Neural crest cell (in vitro differentiated cells): ENCODE measurements at regions not wholly inside any gene's neighbourhood (a gene's known extent, or its start where the extent isn't known, plus 50 kb on each side); places are given as distances from the start of the nearest gene placed in this dataset.

ENCODE experiments used
- DNase-seq: peaks from one replicate; pipeline ENCODE4 v3.0.0; 2021; ENCODE audit warnings: low read depth, mixed read lengths, low spot score
- H3K27ac Mint-ChIP-seq: one replicate; pipeline ENCODE4 v1.8.0; 2021; ENCODE audit warnings: mild to moderate bottlenecking, mixed read lengths; ENCODE audit not compliant: unreplicated experiment
- H3K27me3 Mint-ChIP-seq: 2 replicates; pipeline ENCODE4 v1.8.0; 2021; ENCODE audit warnings: low read depth, mild to moderate bottlenecking, mixed read lengths
- H3K36me3 Mint-ChIP-seq: 2 replicates; pipeline ENCODE4 v1.8.0; 2021; ENCODE audit warnings: low read depth, mild to moderate bottlenecking, mixed read lengths
- H3K4me1 Mint-ChIP-seq: 2 replicates; pipeline ENCODE4 v1.8.0; 2021; ENCODE audit warnings: mixed read lengths
- H3K4me3 Mint-ChIP-seq: one replicate; pipeline ENCODE4 v1.8.0; 2021; ENCODE audit warnings: mild to moderate bottlenecking, mixed read lengths
- H3K9me3 Mint-ChIP-seq: 2 replicates; pipeline ENCODE4 v1.8.0; 2021; ENCODE audit warnings: mixed read lengths
- CTCF ChIP-seq: fragments of 200-600 bp; sonication (generic); conservative IDR thresholded peaks from 2 replicates; pipeline ENCODE4 v1.5.0; 2021; ENCODE audit warnings: antibody characterized with exemption, mild to moderate bottlenecking

GRCh38 chr5:91611746-91612145, 228.6 kb upstream of the ARRDC3 start:
- Mint-ChIP-seq H3K4me3 (no peak overlapping the region), H3K9me3 (no peaks in the 10 kb centered on the region), H3K4me1 (peaks cover 22% of the 10 kb centered on the region), H3K36me3 (no peaks in the 10 kb centered on the region), H3K27me3 (no peaks in the 10 kb centered on the region), H3K27ac (no peak overlapping the region)
- no peak for TF ChIP-seq CTCF
- DNase-seq: no peak

- Mint-ChIP-seq H3K27ac (no peak overlapping the region), H3K4me1 (peaks cover 13% of the 10 kb centered on the region)
These were observed 224.6 kb upstream of the ARRDC3 start for GRCh38 chr5:91607675-91608074.

GRCh38 chr5:91599863-91600262, 216.7 kb upstream of the ARRDC3 start:
- Mint-ChIP-seq H3K9me3 (peaks cover 3% of the 10 kb centered on the region), H3K36me3 (peaks cover 9% of the 10 kb centered on the region), H3K27me3 (no peaks in the 10 kb centered on the region), H3K27ac (peak overlapping the region; percentile 29), H3K4me1 (peaks cover 12% of the 10 kb centered on the region), H3K4me3 (no peak overlapping the region)
- TF ChIP-seq CTCF: no peak
- no peak for DNase-seq

More at GRCh38 chr5:91607675-91608074, 224.6 kb upstream of the ARRDC3 start:
- Mint-ChIP-seq H3K27me3 (no peaks in the 10 kb centered on the region), H3K36me3 (no peaks in the 10 kb centered on the region), H3K4me3 (no peak overlapping the region), H3K9me3 (no peaks in the 10 kb centered on the region)
- no peak for TF ChIP-seq CTCF
- no peak for DNase-seq

GRCh38 chr5:91598216-91598615, 215.1 kb upstream of the ARRDC3 start:
- H3K9me3 Mint-ChIP-seq: peaks cover 5% of the 10 kb centered on the region
- no peak for TF ChIP-seq CTCF
- no peaks in the 10 kb centered on the region for H3K27me3 Mint-ChIP-seq
- no peak overlapping the region for H3K4me3 Mint-ChIP-seq
- no peak overlapping the region for H3K27ac Mint-ChIP-seq
- DNase-seq: no peak
- H3K4me1 Mint-ChIP-seq: peaks cover 12% of the 10 kb centered on the region
- peaks cover 18% of the 10 kb centered on the region for H3K36me3 Mint-ChIP-seq

GRCh38 chr5:91595424-91595823, 212.3 kb upstream of the ARRDC3 start:
- Mint-ChIP-seq H3K4me1 (peaks cover 12% of the 10 kb centered on the region), H3K27me3 (no peaks in the 10 kb centered on the region), H3K4me3 (no peak overlapping the region), H3K36me3 (peaks cover 31% of the 10 kb centered on the region), H3K27ac (no peak overlapping the region), H3K9me3 (peaks cover 18% of the 10 kb centered on the region)
- DNase-seq: no peak
- TF ChIP-seq CTCF: no peak

- H3K9me3 Mint-ChIP-seq: peaks cover 28% of the 10 kb centered on the region
- no peak for DNase-seq
- peaks cover 42% of the 10 kb centered on the region for H3K36me3 Mint-ChIP-seq
- no peaks in the 10 kb centered on the region for H3K27me3 Mint-ChIP-seq
- no peaks in the 10 kb centered on the region for H3K4me1 Mint-ChIP-seq
- no peak overlapping the region for H3K4me3 Mint-ChIP-seq
- no peak for TF ChIP-seq CTCF
- H3K27ac Mint-ChIP-seq: no peak overlapping the region
These were observed 208.0 kb upstream of the ARRDC3 start for GRCh38 chr5:91591076-91591475.
